ENCODE measurements at regions not wholly inside any gene's neighbourhood (a gene's known extent, or its start where the extent isn't known, plus 50 kb on each side); places are given as distances from the start of the nearest gene placed in this dataset.

DNA sequence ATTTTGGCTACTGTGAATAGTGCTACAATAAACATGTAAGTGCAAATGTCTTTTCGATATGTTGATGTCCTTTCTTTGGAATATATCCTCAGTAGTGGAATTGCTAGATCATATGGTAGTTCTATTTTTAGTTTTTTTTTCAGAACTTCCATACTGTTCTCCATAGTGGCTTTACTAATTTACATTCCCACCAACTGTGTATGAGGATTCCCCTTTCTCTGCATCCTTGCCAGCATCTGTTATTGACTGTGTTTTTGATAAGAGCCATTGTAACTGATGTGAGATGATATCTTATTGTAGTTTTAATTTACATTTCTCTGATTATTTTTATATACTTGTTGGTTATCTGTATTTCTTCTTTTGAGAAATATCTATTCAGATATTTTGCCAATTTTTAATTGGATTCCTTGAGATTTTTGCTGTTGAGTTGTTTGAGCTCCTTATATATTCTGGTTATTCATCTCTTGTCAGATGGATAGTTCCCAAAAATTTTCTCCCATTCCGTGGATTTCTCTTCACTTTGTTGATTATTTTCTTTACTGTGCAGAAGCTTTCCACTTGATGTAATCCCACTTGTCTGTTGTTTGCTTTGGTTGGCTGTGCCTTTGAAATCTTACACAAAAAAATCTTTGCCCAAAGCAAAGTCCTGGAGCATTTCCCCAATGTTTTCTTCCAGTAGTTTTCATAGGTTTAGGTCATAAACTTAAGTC lies 532.3 kb downstream of the PID1 start:
- DNase-seq = no peak
- H2AFZ ChIP-seq (ENCODE audit: low read length) = no peak overlapping the region

GRCh38 chr2:228735697-228736096 lies 535.4 kb downstream of the PID1 start:
- no peaks in the 10 kb centered on the region for H4K20me1 ChIP-seq (ENCODE audit: insufficient read depth, low read depth, low read length)

More for the DNA sequence above, 532.3 kb downstream of the PID1 start:
- H4K20me1 ChIP-seq (ENCODE audit: insufficient read depth, low read depth, low read length) = no peaks in the 10 kb centered on the region
- no peak overlapping the region for H3K27ac ChIP-seq (ENCODE audit: low read length)
- no peaks in the 10 kb centered on the region for H3K9me3 ChIP-seq (ENCODE audit: low read length)
- H3K4me1 ChIP-seq (ENCODE audit: low read length) = no peaks in the 10 kb centered on the region
- no peak overlapping the region for H3K4me2 ChIP-seq (ENCODE audit: low read depth, low read length, poor library complexity, severe bottlenecking)
- no peak overlapping the region for H3K9ac ChIP-seq (ENCODE audit: low read length)
- H3K27me3 ChIP-seq (ENCODE audit: low read length) = no peaks in the 10 kb centered on the region
- no peaks in the 10 kb centered on the region for H3K36me3 ChIP-seq (ENCODE audit: insufficient read depth, low read length)
- H3K4me3 ChIP-seq (ENCODE audit: low read length) = no peak overlapping the region
- H3K9me2 ChIP-seq (replicated peaks; ENCODE audit: insufficient read depth, low read length) = no peaks in the 10 kb centered on the region
- H3K79me2 ChIP-seq (ENCODE audit: low read length) = no peaks in the 10 kb centered on the region

DNA sequence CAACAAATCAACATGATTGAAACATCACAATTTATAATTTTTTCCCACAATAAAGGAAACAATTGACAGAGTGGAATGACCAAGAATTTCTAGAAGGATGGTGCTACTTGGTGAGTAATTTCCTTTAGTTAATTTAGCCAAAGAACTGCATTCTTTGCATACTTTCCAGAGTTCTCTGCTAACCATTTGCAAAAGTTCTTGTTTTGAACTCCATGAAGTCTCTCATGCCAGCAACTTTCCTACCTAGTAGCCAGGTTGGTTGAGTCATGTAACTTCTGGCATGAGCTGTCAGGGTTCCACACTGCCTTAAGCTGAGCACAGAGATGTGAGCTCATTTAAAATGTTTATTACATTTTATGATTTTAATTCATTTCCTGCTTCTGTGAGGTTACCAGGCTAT lies 539.6 kb downstream of the PID1 start:
- Histone ChIP-seq H3K27ac (ENCODE audit: low read length) (no peak overlapping the region), H3K4me3 (ENCODE audit: low read length) (no peak overlapping the region), H3K36me3 (ENCODE audit: insufficient read depth, low read length) (no peaks in the 10 kb centered on the region), H2AFZ (ENCODE audit: low read length) (no peak overlapping the region), H4K20me1 (ENCODE audit: insufficient read depth, low read depth, low read length) (no peaks in the 10 kb centered on the region), H3K27me3 (ENCODE audit: low read length) (no peaks in the 10 kb centered on the region), H3K9ac (ENCODE audit: low read length) (no peak overlapping the region), H3K9me3 (ENCODE audit: low read length) (no peaks in the 10 kb centered on the region), H3K9me2 (replicated peaks; ENCODE audit: insufficient read depth, low read length) (no peaks in the 10 kb centered on the region), H3K4me1 (ENCODE audit: low read length) (no peaks in the 10 kb centered on the region), H3K79me2 (ENCODE audit: low read length) (no peaks in the 10 kb centered on the region), H3K4me2 (ENCODE audit: low read depth, low read length, poor library complexity, severe bottlenecking) (no peak overlapping the region)
- DNase-seq = no peak

More at GRCh38 chr2:228735697-228736096, 535.4 kb downstream of the PID1 start:
- no peaks in the 10 kb centered on the region for H3K27me3 ChIP-seq (ENCODE audit: low read length)
- H3K9me3 ChIP-seq (ENCODE audit: low read length) = no peaks in the 10 kb centered on the region
- no peaks in the 10 kb centered on the region for H3K36me3 ChIP-seq (ENCODE audit: insufficient read depth, low read length)
- no peak overlapping the region for H2AFZ ChIP-seq (ENCODE audit: low read length)
- no peak overlapping the region for H3K4me2 ChIP-seq (ENCODE audit: low read depth, low read length, poor library complexity, severe bottlenecking)
- no peak overlapping the region for H3K27ac ChIP-seq (ENCODE audit: low read length)
- H3K9me2 ChIP-seq (replicated peaks; ENCODE audit: insufficient read depth, low read length) = no peaks in the 10 kb centered on the region
- H3K9ac ChIP-seq (ENCODE audit: low read length) = no peak overlapping the region
- H3K79me2 ChIP-seq (ENCODE audit: low read length) = no peaks in the 10 kb centered on the region
- no peak overlapping the region for H3K4me3 ChIP-seq (ENCODE audit: low read length)
- no peaks in the 10 kb centered on the region for H3K4me1 ChIP-seq (ENCODE audit: low read length)
- DNase-seq = no peak

DNA sequence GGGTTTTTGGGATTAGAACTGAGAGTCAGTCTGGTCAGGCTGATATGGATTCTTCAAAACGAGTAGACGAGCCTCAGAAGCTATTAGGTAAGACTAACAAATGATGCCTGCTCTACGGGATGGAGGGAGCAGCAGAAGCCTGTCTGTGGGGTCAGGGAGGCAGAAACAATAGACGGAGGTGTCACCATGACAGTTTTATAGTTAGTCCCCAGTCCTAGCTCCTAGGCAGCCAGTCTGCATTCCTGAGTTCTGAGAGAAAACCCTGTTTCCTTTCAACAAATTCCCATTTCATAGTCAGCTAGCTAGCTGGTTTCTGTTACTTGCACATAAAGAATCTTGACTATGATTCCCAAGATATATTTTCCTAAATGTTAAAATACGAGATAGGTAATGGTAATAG lies 542.1 kb downstream of the PID1 start:
- H3K27ac ChIP-seq (ENCODE audit: low read length) = no peak overlapping the region
- H3K4me3 ChIP-seq (ENCODE audit: low read length) = no peak overlapping the region
- no peak overlapping the region for H3K9ac ChIP-seq (ENCODE audit: low read length)
- no peaks in the 10 kb centered on the region for H3K4me1 ChIP-seq (ENCODE audit: low read length)
- no peak for DNase-seq
- H3K27me3 ChIP-seq (ENCODE audit: low read length) = no peaks in the 10 kb centered on the region
- H3K36me3 ChIP-seq (ENCODE audit: insufficient read depth, low read length) = no peaks in the 10 kb centered on the region
- no peak overlapping the region for H2AFZ ChIP-seq (ENCODE audit: low read length)
- no peaks in the 10 kb centered on the region for H4K20me1 ChIP-seq (ENCODE audit: insufficient read depth, low read depth, low read length)
- H3K4me2 ChIP-seq (ENCODE audit: low read depth, low read length, poor library complexity, severe bottlenecking) = no peak overlapping the region
- no peaks in the 10 kb centered on the region for H3K79me2 ChIP-seq (ENCODE audit: low read length)
- no peaks in the 10 kb centered on the region for H3K9me3 ChIP-seq (ENCODE audit: low read length)
- H3K9me2 ChIP-seq (replicated peaks; ENCODE audit: insufficient read depth, low read length) = no peaks in the 10 kb centered on the region

GRCh38 chr2:228725031-228725430 lies 543.5 kb upstream of the SPHKAP start:
- H3K4me2 ChIP-seq (ENCODE audit: low read depth, low read length, poor library complexity, severe bottlenecking) = no peak overlapping the region
- H4K20me1 ChIP-seq (ENCODE audit: insufficient read depth, low read depth, low read length) = no peaks in the 10 kb centered on the region
- H3K9me3 ChIP-seq (ENCODE audit: low read length) = no peaks in the 10 kb centered on the region
- H3K9ac ChIP-seq (ENCODE audit: low read length) = no peak overlapping the region
- no peaks in the 10 kb centered on the region for H3K79me2 ChIP-seq (ENCODE audit: low read length)
- H3K9me2 ChIP-seq (replicated peaks; ENCODE audit: insufficient read depth, low read length) = no peaks in the 10 kb centered on the region
- H3K4me3 ChIP-seq (ENCODE audit: low read length) = no peak overlapping the region
- H3K36me3 ChIP-seq (ENCODE audit: insufficient read depth, low read length) = no peaks in the 10 kb centered on the region
- no peaks in the 10 kb centered on the region for H3K27me3 ChIP-seq (ENCODE audit: low read length)
- no peak overlapping the region for H3K27ac ChIP-seq (ENCODE audit: low read length)
- no peak overlapping the region for H2AFZ ChIP-seq (ENCODE audit: low read length)
- no peak for DNase-seq
- H3K4me1 ChIP-seq (ENCODE audit: low read length) = no peaks in the 10 kb centered on the region

GRCh38 chr2:228723599-228723998 lies 542.1 kb upstream of the SPHKAP start:
- H3K79me2 ChIP-seq (ENCODE audit: low read length) = no peaks in the 10 kb centered on the region
- no peaks in the 10 kb centered on the region for H3K9me3 ChIP-seq (ENCODE audit: low read length)
- no peak overlapping the region for H3K9ac ChIP-seq (ENCODE audit: low read length)
- no peaks in the 10 kb centered on the region for H4K20me1 ChIP-seq (ENCODE audit: insufficient read depth, low read depth, low read length)
- no peak overlapping the region for H3K4me3 ChIP-seq (ENCODE audit: low read length)
- H3K4me2 ChIP-seq (ENCODE audit: low read depth, low read length, poor library complexity, severe bottlenecking) = no peak overlapping the region
- H3K36me3 ChIP-seq (ENCODE audit: insufficient read depth, low read length) = no peaks in the 10 kb centered on the region
- no peak overlapping the region for H2AFZ ChIP-seq (ENCODE audit: low read length)
- no peaks in the 10 kb centered on the region for H3K27me3 ChIP-seq (ENCODE audit: low read length)
- no peaks in the 10 kb centered on the region for H3K9me2 ChIP-seq (replicated peaks; ENCODE audit: insufficient read depth, low read length)
- no peak overlapping the region for H3K27ac ChIP-seq (ENCODE audit: low read length)
- DNase-seq = no peak
- H3K4me1 ChIP-seq (ENCODE audit: low read length) = no peaks in the 10 kb centered on the region

GRCh38 chr2:228722311-228722710 lies 540.8 kb upstream of the SPHKAP start:
- H3K9me2 ChIP-seq (replicated peaks; ENCODE audit: insufficient read depth, low read length) = no peaks in the 10 kb centered on the region
- DNase-seq = no peak
- no peaks in the 10 kb centered on the region for H3K36me3 ChIP-seq (ENCODE audit: insufficient read depth, low read length)
- H3K4me2 ChIP-seq (ENCODE audit: low read depth, low read length, poor library complexity, severe bottlenecking) = no peak overlapping the region
- no peaks in the 10 kb centered on the region for H4K20me1 ChIP-seq (ENCODE audit: insufficient read depth, low read depth, low read length)
- no peaks in the 10 kb centered on the region for H3K79me2 ChIP-seq (ENCODE audit: low read length)
- no peaks in the 10 kb centered on the region for H3K9me3 ChIP-seq (ENCODE audit: low read length)
- no peak overlapping the region for H3K9ac ChIP-seq (ENCODE audit: low read length)
- no peaks in the 10 kb centered on the region for H3K27me3 ChIP-seq (ENCODE audit: low read length)
- no peak overlapping the region for H2AFZ ChIP-seq (ENCODE audit: low read length)
- no peak overlapping the region for H3K27ac ChIP-seq (ENCODE audit: low read length)
- H3K4me3 ChIP-seq (ENCODE audit: low read length) = no peak overlapping the region
- no peaks in the 10 kb centered on the region for H3K4me1 ChIP-seq (ENCODE audit: low read length)

DNA sequence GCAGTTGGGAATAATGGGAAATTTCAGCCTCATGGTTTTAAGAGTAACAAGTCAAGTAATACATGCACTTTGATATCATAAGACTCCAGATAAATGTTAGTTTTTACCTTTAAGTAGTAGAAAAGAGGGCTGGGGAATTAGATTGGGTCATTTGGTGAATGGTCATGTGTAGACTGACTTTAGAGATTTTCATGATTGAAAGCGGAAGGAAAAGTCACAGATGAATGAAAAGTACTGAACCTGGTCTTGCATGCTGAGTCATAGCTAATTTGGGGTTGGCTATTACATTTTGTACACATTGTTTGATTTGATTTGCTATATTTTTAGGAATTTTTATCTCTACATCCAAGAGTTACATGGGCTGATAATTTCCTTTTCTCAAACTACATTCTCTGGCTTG lies 539.4 kb upstream of the SPHKAP start:
- no peaks in the 10 kb centered on the region for H3K27me3 ChIP-seq (ENCODE audit: low read length)
- H4K20me1 ChIP-seq (ENCODE audit: insufficient read depth, low read depth, low read length) = no peaks in the 10 kb centered on the region
- H3K4me3 ChIP-seq (ENCODE audit: low read length) = no peak overlapping the region
- no peaks in the 10 kb centered on the region for H3K79me2 ChIP-seq (ENCODE audit: low read length)
- H3K9ac ChIP-seq (ENCODE audit: low read length) = no peak overlapping the region
- H3K27ac ChIP-seq (ENCODE audit: low read length) = no peak overlapping the region
- no peaks in the 10 kb centered on the region for H3K9me2 ChIP-seq (replicated peaks; ENCODE audit: insufficient read depth, low read length)
- H3K4me1 ChIP-seq (ENCODE audit: low read length) = no peaks in the 10 kb centered on the region
- no peaks in the 10 kb centered on the region for H3K9me3 ChIP-seq (ENCODE audit: low read length)
- H3K36me3 ChIP-seq (ENCODE audit: insufficient read depth, low read length) = no peaks in the 10 kb centered on the region
- no peak overlapping the region for H2AFZ ChIP-seq (ENCODE audit: low read length)
- no peak for DNase-seq
- H3K4me2 ChIP-seq (ENCODE audit: low read depth, low read length, poor library complexity, severe bottlenecking) = no peak overlapping the region

Measured in Karpas-422 (cell line).